Neuron (in vitro differentiated cells): ENCODE measurements at regions not wholly inside any gene's neighbourhood (a gene's known extent, or its start where the extent isn't known, plus 50 kb on each side); places are given as distances from the start of the nearest gene placed in this dataset.

Experiments used
- H2AFZ ChIP-seq: one replicate; pipeline ENCODE4 v1.6.1; 2013; ENCODE audit warnings: low read depth, mild to moderate bottlenecking, inconsistent platforms, low read length, moderate library complexity
- H3K27me3 ChIP-seq: one replicate; pipeline ENCODE4 v1.6.1; 2013; ENCODE audit warnings: low read length; ENCODE audit not compliant: insufficient read depth
- H3K36me3 ChIP-seq: one replicate; pipeline ENCODE4 v1.6.1; 2013; ENCODE audit warnings: low read length; ENCODE audit not compliant: insufficient read depth
- H3K4me1 ChIP-seq: one replicate; pipeline ENCODE4 v1.6.1; 2013; ENCODE audit warnings: low read length; ENCODE audit not compliant: insufficient read depth
- H3K4me3 ChIP-seq: 2 replicates; pipeline ENCODE4 v1.5.1; 2013; ENCODE audit warnings: mild to moderate bottlenecking, low read length, moderate library complexity
- H3K9me3 ChIP-seq: one replicate; pipeline ENCODE4 v1.6.1; 2013; ENCODE audit warnings: low read length

DNA sequence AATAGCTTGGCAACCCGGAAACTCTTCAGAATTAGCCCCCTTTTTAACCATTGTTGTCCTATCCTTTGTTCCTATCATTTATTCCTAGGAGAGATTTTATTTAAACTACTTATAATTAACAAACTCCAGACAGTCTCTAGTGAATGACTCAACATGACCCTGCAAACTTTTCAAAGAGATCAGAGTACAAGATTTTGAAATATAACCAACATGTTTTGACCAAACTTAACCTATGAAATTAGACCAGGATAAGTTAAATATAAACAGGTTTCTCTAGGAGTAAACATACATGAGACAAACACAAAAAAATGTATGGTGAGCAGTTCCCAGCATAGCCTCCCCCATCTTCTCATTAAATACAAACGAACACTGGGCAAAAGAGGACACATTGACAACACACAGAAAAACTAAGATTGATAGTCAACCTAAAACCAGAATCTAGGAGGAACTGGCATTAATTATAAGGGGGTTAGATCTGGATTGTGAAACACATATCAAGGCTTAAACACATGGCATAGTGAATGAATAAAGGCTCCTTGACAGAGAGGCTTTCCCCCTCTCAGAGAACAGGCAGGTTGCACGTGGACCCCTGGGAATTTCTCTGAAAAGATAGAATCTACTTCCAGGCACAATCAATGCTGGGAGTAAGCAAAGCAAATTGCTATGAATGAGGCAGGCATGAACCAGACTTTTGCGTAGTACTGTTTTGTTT, 284.1 kb downstream of the IRS1 start:
- H3K9me3 ChIP-seq, result no peaks in the 10 kb centered on the region
- H3K27me3 ChIP-seq, result no peaks in the 10 kb centered on the region
- H3K36me3 ChIP-seq, result no peaks in the 10 kb centered on the region
- peaks cover 9% of the 10 kb centered on the region for H3K4me1 ChIP-seq
- H2AFZ ChIP-seq, result no peak overlapping the region
- no peak overlapping the region for H3K4me3 ChIP-seq

DNA sequence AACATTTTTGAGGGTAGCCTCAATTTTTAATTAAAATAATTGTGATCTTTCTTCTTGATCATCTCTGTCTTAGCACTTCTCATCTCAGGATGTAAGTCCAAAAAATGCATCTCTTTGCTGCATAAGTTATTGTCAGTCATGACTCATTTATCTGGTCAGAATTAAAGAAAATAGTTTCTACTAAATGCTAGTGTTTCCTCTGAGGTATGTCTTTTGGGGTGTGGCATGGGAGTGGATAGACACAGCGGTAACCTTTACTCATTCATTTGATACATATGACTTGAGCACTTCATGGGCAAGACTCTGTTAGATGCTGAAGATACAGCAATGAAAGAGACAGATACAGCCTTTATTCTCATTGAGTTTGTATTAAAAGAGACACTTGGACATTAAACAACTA, 284.7 kb downstream of the IRS1 start:
- Histone ChIP-seq H3K9me3 (no peaks in the 10 kb centered on the region), H3K4me1 (peaks cover 9% of the 10 kb centered on the region), H3K27me3 (no peaks in the 10 kb centered on the region), H3K36me3 (no peaks in the 10 kb centered on the region), H2AFZ (no peak overlapping the region), H3K4me3 (no peak overlapping the region)

DNA sequence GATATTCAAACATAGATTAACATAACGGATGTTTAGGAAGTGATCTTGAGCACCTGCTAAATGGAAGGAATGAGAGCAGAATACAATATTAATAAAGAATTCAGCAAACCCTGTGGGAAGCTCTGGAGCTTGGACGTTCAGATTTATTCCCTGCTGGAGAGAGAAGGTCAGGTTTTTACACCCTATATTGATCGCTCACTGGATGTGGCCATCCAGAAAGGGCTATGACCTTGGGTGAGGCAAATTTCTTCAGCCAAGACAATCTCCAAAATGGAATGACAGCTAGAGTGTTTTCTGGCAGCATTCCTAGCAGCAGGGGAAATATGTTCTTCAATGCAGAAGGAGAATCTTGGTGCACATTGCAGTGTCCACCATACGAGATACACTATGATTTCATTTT, 288.3 kb downstream of the IRS1 start:
- H3K36me3 ChIP-seq, result no peaks in the 10 kb centered on the region
- H3K9me3 ChIP-seq, result no peaks in the 10 kb centered on the region
- H3K4me3 ChIP-seq, result no peak overlapping the region
- H3K27me3 ChIP-seq, result no peaks in the 10 kb centered on the region
- H2AFZ ChIP-seq, result no peak overlapping the region
- peaks cover 9% of the 10 kb centered on the region for H3K4me1 ChIP-seq

DNA sequence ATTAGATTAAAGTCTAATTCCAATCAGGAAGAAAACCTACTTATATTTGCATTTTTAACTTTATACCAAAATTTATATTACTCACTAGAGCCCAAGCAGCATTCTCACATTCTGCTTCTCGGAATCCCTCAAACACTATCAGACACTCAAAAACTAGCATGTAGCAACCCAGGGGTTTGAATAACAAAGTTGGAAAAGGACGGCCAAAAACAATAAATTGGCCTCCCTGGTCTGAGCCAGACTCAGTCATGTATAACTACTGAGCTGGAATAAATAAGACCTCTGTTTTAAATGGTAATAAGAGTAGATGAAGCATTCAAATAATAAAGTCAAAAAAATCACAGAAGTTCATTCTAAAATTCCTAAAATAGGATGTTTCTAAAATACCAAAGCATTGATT, 290.9 kb downstream of the IRS1 start:
- no peaks in the 10 kb centered on the region for H3K36me3 ChIP-seq
- no peaks in the 10 kb centered on the region for H3K4me1 ChIP-seq
- H2AFZ ChIP-seq, result no peak overlapping the region
- no peak overlapping the region for H3K4me3 ChIP-seq
- no peaks in the 10 kb centered on the region for H3K9me3 ChIP-seq
- no peaks in the 10 kb centered on the region for H3K27me3 ChIP-seq

DNA sequence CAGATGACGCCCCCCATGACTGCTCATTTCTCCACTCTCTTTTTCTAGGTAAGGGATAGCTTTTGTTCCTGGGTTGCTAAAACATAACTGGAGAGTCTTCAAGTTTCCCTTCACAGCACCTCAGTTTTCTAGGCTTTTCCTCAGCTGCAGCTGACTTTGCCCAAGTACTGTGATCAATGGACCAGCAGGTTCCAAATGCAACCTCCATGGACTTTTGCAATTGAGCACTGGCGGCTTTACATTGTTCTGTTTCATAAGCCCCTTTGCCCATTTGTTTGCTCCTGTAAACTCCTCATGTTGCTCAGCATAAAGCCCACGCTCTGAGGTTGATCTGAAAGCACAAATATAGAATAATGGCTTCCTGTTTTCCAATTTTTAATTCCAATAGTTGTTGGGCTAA, 291.6 kb downstream of the IRS1 start:
- H3K9me3 ChIP-seq, result no peaks in the 10 kb centered on the region
- no peaks in the 10 kb centered on the region for H3K36me3 ChIP-seq
- H3K27me3 ChIP-seq, result no peaks in the 10 kb centered on the region
- H3K4me1 ChIP-seq, result no peaks in the 10 kb centered on the region
- no peak overlapping the region for H3K4me3 ChIP-seq
- no peak overlapping the region for H2AFZ ChIP-seq

DNA sequence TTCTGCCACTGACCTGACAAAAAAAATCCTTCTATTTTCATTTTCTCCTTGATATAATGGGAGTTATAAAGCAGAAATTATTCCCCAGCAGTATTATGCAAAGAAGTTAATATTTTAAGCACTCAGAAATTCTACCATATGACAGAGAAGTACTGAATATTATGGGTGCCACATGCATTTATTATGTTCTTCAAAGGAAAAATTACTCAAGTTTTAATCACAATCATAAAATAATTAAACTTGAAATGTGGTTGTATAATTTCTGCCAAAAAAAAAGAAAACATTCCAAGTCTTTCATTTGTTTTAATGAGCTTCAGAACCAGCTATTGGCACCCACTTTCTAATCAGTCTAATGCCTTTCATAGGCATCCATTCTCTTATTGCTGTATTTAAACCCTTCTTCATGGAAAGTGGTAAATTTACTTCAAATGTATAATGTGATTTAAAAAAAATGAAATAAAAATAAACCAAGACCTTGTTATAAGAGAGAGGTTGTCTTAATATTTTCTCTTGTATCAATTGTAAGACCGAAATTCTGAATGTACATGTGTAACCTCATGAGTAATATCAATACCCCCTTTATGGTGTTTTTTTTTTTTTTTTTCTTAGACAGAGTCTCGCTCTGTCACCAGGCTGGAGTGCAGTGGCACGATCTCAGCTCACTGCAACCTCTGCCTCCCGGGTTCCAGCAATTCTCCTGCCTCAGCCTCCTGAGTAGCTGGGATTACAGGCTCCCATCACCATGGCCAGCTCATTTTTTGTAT, 302.3 kb downstream of the IRS1 start:
- peaks cover 12% of the 10 kb centered on the region for H3K4me1 ChIP-seq
- H3K4me3 ChIP-seq, result no peak overlapping the region
- no peaks in the 10 kb centered on the region for H3K36me3 ChIP-seq
- no peaks in the 10 kb centered on the region for H3K27me3 ChIP-seq
- H3K9me3 ChIP-seq, result no peaks in the 10 kb centered on the region
- H2AFZ ChIP-seq, result no peak overlapping the region

DNA sequence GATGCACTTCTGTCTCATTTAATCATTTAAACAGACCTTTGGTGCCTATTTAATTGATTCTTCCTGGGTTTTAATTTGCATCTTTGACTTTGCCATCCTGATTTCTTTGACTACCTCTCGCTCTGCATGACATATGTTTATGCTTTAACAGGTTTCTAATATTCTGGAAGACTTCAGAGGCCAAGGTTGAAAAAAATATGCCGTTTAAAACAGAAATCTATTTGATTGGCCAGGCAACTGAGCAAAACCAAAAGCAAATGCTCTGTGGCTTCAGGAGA, 303.4 kb downstream of the IRS1 start:
- no peak overlapping the region for H3K4me3 ChIP-seq
- H3K27me3 ChIP-seq, result no peaks in the 10 kb centered on the region
- H2AFZ ChIP-seq, result no peak overlapping the region
- H3K9me3 ChIP-seq, result no peaks in the 10 kb centered on the region
- H3K4me1 ChIP-seq, result peaks cover 12% of the 10 kb centered on the region
- H3K36me3 ChIP-seq, result no peaks in the 10 kb centered on the region

DNA sequence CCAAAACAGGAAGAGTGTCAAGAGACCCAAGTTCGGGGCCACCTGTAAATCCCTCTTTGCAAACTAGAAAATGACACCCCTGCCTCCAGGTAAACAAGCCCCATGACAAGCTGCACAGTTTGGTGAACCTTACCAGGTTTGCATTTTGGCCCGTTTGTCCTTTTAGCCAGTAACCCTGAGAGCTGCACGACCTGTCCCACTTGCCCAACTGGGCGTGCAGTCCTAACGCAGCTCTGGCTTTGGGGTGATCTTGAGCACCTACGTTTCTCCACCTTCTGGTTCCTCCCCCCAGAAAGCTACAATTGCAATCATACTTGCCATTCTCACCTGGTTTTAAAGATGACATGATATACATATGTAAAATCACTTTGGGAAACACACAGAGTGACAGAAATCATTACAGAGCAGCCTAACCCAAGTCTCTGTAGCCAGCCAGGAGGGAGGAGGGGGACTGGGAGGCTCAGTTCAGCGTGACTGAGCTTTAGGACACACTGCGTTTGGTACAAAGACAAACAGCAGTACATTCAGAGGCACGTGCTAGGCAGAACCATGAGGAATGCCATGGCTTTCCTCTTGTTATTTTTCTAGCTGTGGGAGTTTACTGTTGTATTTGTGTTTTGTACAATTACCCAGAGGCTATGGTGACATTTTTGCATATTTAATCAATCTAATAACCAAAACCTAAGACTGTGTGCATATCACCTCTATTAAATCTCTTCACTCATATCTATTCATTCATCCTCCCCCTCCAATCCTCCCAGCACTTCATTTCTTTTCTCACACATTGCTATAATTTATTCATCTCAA, 304.0 kb downstream of the IRS1 start:
- no peak overlapping the region for H3K4me3 ChIP-seq
- H3K36me3 ChIP-seq, result no peaks in the 10 kb centered on the region
- no peak overlapping the region for H2AFZ ChIP-seq
- H3K4me1 ChIP-seq, result peaks cover 12% of the 10 kb centered on the region
- no peaks in the 10 kb centered on the region for H3K9me3 ChIP-seq
- no peaks in the 10 kb centered on the region for H3K27me3 ChIP-seq

DNA sequence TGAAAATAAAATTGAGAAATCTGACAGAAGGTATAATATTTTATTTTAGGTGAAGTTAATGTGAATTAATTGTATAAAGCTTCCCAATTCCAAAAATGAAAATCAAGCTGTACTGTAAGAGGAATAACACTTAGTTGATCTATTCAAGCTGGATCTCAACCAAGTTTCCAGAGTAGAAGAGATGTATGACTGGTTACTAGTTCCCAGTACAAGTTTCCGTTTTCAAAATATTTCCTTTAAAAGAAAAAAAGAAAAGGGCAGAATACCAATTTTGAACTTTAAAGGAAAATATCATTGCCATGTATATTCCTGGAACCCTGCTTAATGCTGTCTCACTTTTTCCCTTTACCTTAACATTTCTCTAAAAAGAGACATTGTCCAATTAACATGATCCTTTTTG, 308.5 kb downstream of the IRS1 start:
- peaks cover 8% of the 10 kb centered on the region for H3K4me1 ChIP-seq
- no peaks in the 10 kb centered on the region for H3K9me3 ChIP-seq
- no peak overlapping the region for H3K4me3 ChIP-seq

DNA sequence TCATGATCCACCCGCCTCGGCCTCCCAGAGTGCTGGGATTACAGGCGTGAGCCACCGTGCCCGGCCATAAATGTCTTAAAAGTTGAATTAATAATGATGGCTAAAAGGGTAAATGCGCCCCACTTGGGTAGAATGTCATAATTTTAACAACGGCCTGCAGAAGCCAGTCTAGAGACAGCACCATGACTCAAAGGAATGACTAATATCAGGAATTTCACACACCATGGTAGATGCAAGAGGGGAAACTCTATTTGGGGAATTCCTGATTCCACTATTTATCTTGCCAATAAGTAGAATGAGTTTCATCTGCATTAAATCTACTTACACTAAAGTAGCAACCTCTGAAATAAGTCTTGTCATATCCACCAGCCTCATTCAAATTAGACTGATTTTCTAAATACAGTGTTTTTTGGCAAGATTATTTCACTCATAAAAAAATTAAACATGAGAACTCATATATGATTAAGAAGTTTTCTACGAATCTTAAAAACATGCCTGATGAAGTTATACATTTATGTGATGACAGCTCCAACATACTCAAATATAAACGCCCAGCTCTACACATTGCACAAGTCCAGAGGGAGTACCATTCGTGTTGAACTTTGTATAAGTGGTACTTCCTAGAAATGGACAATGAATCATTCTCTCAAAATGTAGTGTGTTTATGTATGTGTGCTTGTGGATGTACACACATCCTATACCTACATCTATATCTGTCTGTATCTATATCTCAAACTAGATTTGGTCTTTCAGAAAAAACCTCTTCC, 309.7 kb downstream of the IRS1 start:
- Histone ChIP-seq H3K9me3 (no peaks in the 10 kb centered on the region), H2AFZ (no peak overlapping the region), H3K4me1 (peaks cover under 1% of the 10 kb centered on the region), H3K27me3 (no peaks in the 10 kb centered on the region), H3K36me3 (no peaks in the 10 kb centered on the region), H3K4me3 (no peak overlapping the region)

More for the DNA sequence above, 308.5 kb downstream of the IRS1 start:
- H2AFZ ChIP-seq, result no peak overlapping the region
- H3K36me3 ChIP-seq, result no peaks in the 10 kb centered on the region
- H3K27me3 ChIP-seq, result no peaks in the 10 kb centered on the region

DNA sequence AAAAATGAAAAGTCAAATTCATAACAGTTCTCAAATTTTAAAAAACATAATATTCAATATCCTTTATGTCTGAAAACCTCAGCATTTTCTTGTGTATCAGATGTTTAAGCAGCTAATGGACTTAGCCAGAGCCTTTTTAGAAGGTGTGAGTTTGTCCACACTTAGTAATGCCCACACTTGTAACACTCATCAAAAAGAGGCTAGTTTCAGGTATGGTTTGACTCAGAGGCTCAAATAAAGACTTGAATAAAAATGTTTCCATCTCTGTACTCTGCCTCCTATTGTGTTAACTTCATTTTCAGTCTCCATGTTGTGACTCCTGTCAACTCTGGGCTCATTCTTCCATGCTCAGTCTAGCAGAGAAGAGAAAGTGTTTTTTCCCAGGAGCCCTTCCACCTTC, 311.6 kb downstream of the IRS1 start:
- Histone ChIP-seq H2AFZ (no peak overlapping the region), H3K36me3 (no peaks in the 10 kb centered on the region), H3K4me3 (no peak overlapping the region)

DNA sequence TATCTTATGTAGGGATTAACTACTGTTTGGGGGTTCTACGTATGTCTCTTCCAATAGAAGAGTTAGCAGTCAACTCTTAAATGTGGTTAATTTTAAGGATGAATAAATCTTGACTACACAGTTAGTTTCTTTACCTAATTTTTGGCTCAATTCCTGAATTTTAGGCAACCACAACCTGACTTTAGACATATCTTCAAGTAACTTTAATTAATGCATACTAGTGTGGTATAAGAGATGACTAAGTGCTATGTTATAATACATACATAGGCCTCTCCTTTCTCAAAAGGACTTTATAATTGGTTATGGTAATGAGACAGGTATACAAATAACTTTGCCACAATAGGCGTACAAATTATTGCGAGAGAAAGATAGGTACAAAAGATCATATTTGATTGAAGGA, 312.0 kb downstream of the IRS1 start:
- Histone ChIP-seq H3K4me3 (no peak overlapping the region), H3K4me1 (peaks cover 24% of the 10 kb centered on the region), H3K27me3 (no peaks in the 10 kb centered on the region), H2AFZ (no peak overlapping the region), H3K9me3 (no peaks in the 10 kb centered on the region), H3K36me3 (no peaks in the 10 kb centered on the region)

More for the DNA sequence above, 311.6 kb downstream of the IRS1 start:
- H3K27me3 ChIP-seq, result no peaks in the 10 kb centered on the region
- no peaks in the 10 kb centered on the region for H3K9me3 ChIP-seq
- peaks cover 19% of the 10 kb centered on the region for H3K4me1 ChIP-seq
